B cell (primary cell): ENCODE measurements at regions not wholly inside any gene's neighbourhood (a gene's known extent, or its start where the extent isn't known, plus 50 kb on each side); places are given as distances from the start of the nearest gene placed in this dataset.

Source experiments
- ATAC-seq: fragments of 200-7000 bp; cut with Tn5 transposase; one replicate; pipeline ENCODE4 v1.10.0; 2021; ENCODE audit warnings: low read depth, mild to moderate bottlenecking, moderate number of reproducible peaks, moderate library complexity
- CTCF ChIA-PET: fragments of 350-600 bp; sonication (Branson Sonifier 250); formaldehyde crosslinking; loops from one replicate; lab custom pipeline; 2021; ENCODE audit warnings: antibody characterized with exemption, inconsistent platforms; lab: Charles Lee
- POLR2A ChIA-PET: fragments of 350-600 bp; sonication (Branson Sonifier 250); formaldehyde crosslinking; loops from one replicate; lab custom pipeline; 2021; ENCODE audit warnings: antibody characterized with exemption; lab: Charles Lee
- DNase-seq: peaks from one replicate; pipeline ENCODE4 v3.0.0; 2013
- H2AFZ ChIP-seq: 2 replicates; pipeline ENCODE4 v1.6.1; 2012; ENCODE audit warnings: mild to moderate bottlenecking, low read depth, low read length; ENCODE audit not compliant: insufficient read depth, poor library complexity, severe bottlenecking
- H3K27ac ChIP-seq, 2 donors: 1 replicate in 1 of 2; 2 replicates in 1 of 2; pipeline ENCODE4 v1.5.1; 2012 to 2013; ENCODE audit warnings: low read length in 2 of 2, mild to moderate bottlenecking in 2 of 2, moderate library complexity in 1 of 2
- H3K27me3 ChIP-seq, 4 experiments: fragments of 200-600 bp in 1 of 4; sonication (generic) in 1 of 4; replicated peaks in 1 of 4; 1 replicate in 2 of 4; 2 replicates in 2 of 4; pipeline versions ENCODE4 v1.6.1 to v1.7.0; 2013 to 2016; ENCODE audit warnings: low read length in 3 of 4, mild to moderate bottlenecking in 2 of 4, mixed read lengths in 1 of 4, moderate library complexity in 1 of 4; ENCODE audit not compliant: insufficient read depth in 4 of 4, control insufficient read depth in 3 of 4; ENCODE audit errors: control extremely low read depth in 1 of 4
- H3K36me3 ChIP-seq, 2 experiments: replicated peaks in 1 of 2; 1 replicate in 1 of 2; 2 replicates in 1 of 2; pipeline versions ENCODE4 v1.6.1 to v1.7.1; 2013; ENCODE audit warnings: low read length in 1 of 2; ENCODE audit not compliant: insufficient read depth in 2 of 2, control insufficient read depth in 1 of 2; ENCODE audit errors: control extremely low read depth in 1 of 2, extremely low read depth in 1 of 2
- H3K4me1 ChIP-seq, 2 donors: fragments of 200-600 bp in 1 of 2; sonication (generic) in 1 of 2; 1 replicate in 1 of 2; 2 replicates in 1 of 2; pipeline versions ENCODE4 v1.5.1 to v1.6.1; 2013 to 2017; ENCODE audit warnings: low read length in 2 of 2; ENCODE audit not compliant: control insufficient read depth in 2 of 2, insufficient read depth in 2 of 2
- H3K4me2 ChIP-seq: replicated peaks from 2 replicates; pipeline ENCODE3; 2012; ENCODE audit warnings: mild to moderate bottlenecking, low read depth, low read length; ENCODE audit not compliant: poor library complexity, severe bottlenecking
- H3K4me3 ChIP-seq, 5 experiments: fragments of 200-600 bp in 1 of 5; sonication (generic) in 1 of 5; 1 replicate in 3 of 5; 2 replicates in 2 of 5; pipeline versions ENCODE4 v1.5.1 to v1.7.0; 2011 to 2016; ENCODE audit warnings: low read length in 4 of 5, mild to moderate bottlenecking in 4 of 5, low read depth in 2 of 5, control low read depth in 1 of 5, moderate library complexity in 1 of 5; ENCODE audit not compliant: insufficient read depth in 1 of 5; ENCODE audit errors: control extremely low read depth in 1 of 5, extremely low read depth in 1 of 5
- H3K79me2 ChIP-seq: fragments of 200-600 bp; sonication (generic); one replicate; pipeline ENCODE4 v1.6.0; 2016; ENCODE audit warnings: low read length; ENCODE audit not compliant: control insufficient read depth, insufficient read depth
- H3K9ac ChIP-seq: fragments of 200-600 bp; sonication (generic); 2 replicates; pipeline ENCODE4 v1.6.1; 2017; ENCODE audit warnings: mild to moderate bottlenecking, low read length, moderate library complexity
- H3K9me3 ChIP-seq, 3 donors: one replicate each; pipeline versions ENCODE4 v1.6.1 to v1.7.1; 2013; ENCODE audit warnings: low read length in 2 of 3; ENCODE audit not compliant: control insufficient read depth in 2 of 3, insufficient read depth in 1 of 3; ENCODE audit errors: control extremely low read depth in 1 of 3
- H4K20me1 ChIP-seq: 2 replicates; pipeline ENCODE4 v1.6.0; 2012; ENCODE audit warnings: mild to moderate bottlenecking, low read length; ENCODE audit not compliant: insufficient read depth, control insufficient read depth, poor library complexity, severe bottlenecking
- H3K27ac Mint-ChIP-seq: one replicate; pipeline ENCODE4 v1.8.0; 2021; ENCODE audit warnings: mixed read lengths
- H3K27me3 Mint-ChIP-seq: one replicate; pipeline ENCODE4 v1.8.0; 2021; ENCODE audit warnings: mixed read lengths
- H3K4me1 Mint-ChIP-seq: one replicate; pipeline ENCODE4 v1.8.0; 2021; ENCODE audit warnings: mixed read lengths
- H3K4me3 Mint-ChIP-seq: one replicate; pipeline ENCODE4 v1.8.0; 2021; ENCODE audit warnings: mixed read lengths
- H3K9me3 Mint-ChIP-seq: one replicate; pipeline ENCODE4 v1.8.0; 2022; ENCODE audit warnings: mixed read lengths; ENCODE audit not compliant: insufficient read depth
- CTCF ChIP-seq: fragments of 200-600 bp; IDR thresholded peaks from one replicate; pipeline ENCODE4 v1.8.0; 2022; ENCODE audit warnings: antibody characterized with exemption, mild to moderate bottlenecking
- EZH2 ChIP-seq: IDR thresholded peaks from 2 replicates; pipeline ENCODE4 v1.6.1; 2012; ENCODE audit warnings: borderline replicate concordance, low read depth, mild to moderate bottlenecking, moderate library complexity, low read length; ENCODE audit not compliant: insufficient read depth, poor library complexity, severe bottlenecking
- WGBS: methylation state at CpG from one replicate; pipeline ENCODE4 v1.1.5; 2013; ENCODE audit warnings: missing lambda C conversion rate; ENCODE audit not compliant: insufficient coverage; 5-methylcytosine and 5-hydroxymethylcytosine counted together
- intact Hi-C: fragments of 100-400 bp; cut with micrococcal nuclease; formaldehyde crosslinking; loops from one replicate; pipeline ENCODE4 v1.10.0; 2022

DNA sequence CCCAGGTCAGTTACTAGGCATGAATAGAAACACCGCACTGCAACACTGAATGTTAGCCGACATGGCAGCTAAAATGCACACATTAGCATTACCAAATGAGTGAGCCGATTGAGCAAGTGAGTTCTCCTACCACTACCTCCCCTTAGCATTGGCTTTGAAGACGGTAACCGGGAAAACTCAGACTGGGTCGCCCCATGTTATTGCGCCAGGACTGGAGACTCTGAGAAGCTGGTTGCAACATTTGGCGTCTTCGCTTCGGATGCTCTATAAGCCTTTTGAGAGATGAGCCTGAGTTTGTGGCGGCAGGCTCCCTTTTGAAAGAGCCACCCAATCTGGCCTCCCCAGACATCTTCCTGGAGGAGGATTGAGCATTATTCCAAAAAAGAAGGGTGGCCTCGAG is 68.5 kb upstream of the POMP start:
- intact Hi-C loops = no loop called here
- WGBS = 87% methylated on average over 8 of the region's 12 CpGs

DNA sequence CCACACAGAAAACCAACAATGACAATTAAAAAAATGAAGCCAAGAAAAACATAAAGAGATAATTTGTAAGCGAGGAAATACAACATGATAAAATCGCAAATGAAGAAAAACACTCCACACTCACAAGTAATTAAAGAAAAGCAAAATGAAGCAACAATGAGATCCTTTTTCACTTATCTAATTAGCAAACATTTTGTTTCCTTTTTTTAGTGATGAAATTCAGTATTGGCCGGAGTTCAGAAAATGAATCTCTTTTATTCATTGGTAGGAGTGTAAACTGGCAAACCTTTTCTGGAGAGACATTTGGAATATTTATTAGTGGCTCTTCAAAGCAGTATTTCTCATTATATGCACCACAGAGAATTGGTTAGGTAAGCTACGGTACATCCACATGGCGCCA is 70.6 kb upstream of the POMP start:
- H3K4me1 ChIP-seq = no peaks in the 10 kb centered on the region
- H3K9me3 ChIP-seq = no peaks in the 10 kb centered on the region
- no peak overlapping the region for H3K27ac ChIP-seq
- WGBS = no CpG with 5 or more reads among the region's 5 CpGs
- H4K20me1 ChIP-seq = no peaks in the 10 kb centered on the region
- no peak overlapping the region for H3K4me3 ChIP-seq
- no peak overlapping the region for H3K27ac Mint-ChIP-seq
- H3K4me3 Mint-ChIP-seq = no peak overlapping the region
- TF ChIP-seq CTCF (no peak), EZH2 (no peak)
- H3K36me3 ChIP-seq = no peaks in the 10 kb centered on the region
- H3K27me3 ChIP-seq = peaks cover 0 to 4% (median 0%) of the 10 kb centered on the region in 4 experiments
- no peak overlapping the region for H3K9ac ChIP-seq
- no peaks in the 10 kb centered on the region for H3K4me1 Mint-ChIP-seq
- ChIA-PET POLR2A (no interaction called here), CTCF (interaction anchor here (0.6 kb wide), 1 partner anchor 877 kb away, joined by 3 read pairs; no protein-coding TSS in a partner anchor)
- H3K79me2 ChIP-seq = no peaks in the 10 kb centered on the region
- no peak for DNase-seq
- H3K27me3 Mint-ChIP-seq = peaks cover 24% of the 10 kb centered on the region
- no peak overlapping the region for H2AFZ ChIP-seq
- no peak for ATAC-seq
- H3K9me3 Mint-ChIP-seq = peaks cover 3% of the 10 kb centered on the region
- no peak overlapping the region for H3K4me2 ChIP-seq
- intact Hi-C loops = no loop called here

More for the DNA sequence above, 68.5 kb upstream of the POMP start:
- no peaks in the 10 kb centered on the region for H3K9me3 ChIP-seq
- Mint-ChIP-seq H3K9me3 (peaks cover 3% of the 10 kb centered on the region), H3K4me1 (peaks cover 5% of the 10 kb centered on the region), H3K27ac (no peak overlapping the region), H3K27me3 (peaks cover 33% of the 10 kb centered on the region), H3K4me3 (no peak overlapping the region)
- no peaks in the 10 kb centered on the region for H3K4me1 ChIP-seq
- H3K27me3 ChIP-seq = peaks cover 0 to 4% (median 0%) of the 10 kb centered on the region in 4 experiments
- no peaks in the 10 kb centered on the region for H3K36me3 ChIP-seq
- H3K4me3 ChIP-seq = no peak overlapping the region
- TF ChIP-seq EZH2 (no peak), CTCF (no peak)
- no peaks in the 10 kb centered on the region for H3K79me2 ChIP-seq
- H4K20me1 ChIP-seq = no peaks in the 10 kb centered on the region
- H3K9ac ChIP-seq = no peak overlapping the region
- ChIA-PET CTCF (interaction anchor here (0.9 kb wide), 1 partner anchor 11 kb away, joined by 4 read pairs; no protein-coding TSS in a partner anchor), POLR2A (no interaction called here)
- no peak overlapping the region for H3K27ac ChIP-seq
- no peak overlapping the region for H3K4me2 ChIP-seq
- no peak for DNase-seq
- no peak for ATAC-seq
- no peak overlapping the region for H2AFZ ChIP-seq
